DND-41 (cell line): ENCODE measurements at regions not wholly inside any gene's neighbourhood (a gene's known extent, or its start where the extent isn't known, plus 50 kb on each side); places are given as distances from the start of the nearest gene placed in this dataset.

Experiments used
- CTCF ChIP-seq: IDR thresholded peaks from 2 replicates; pipeline ENCODE4 v1.5.1; 2012; ENCODE audit warnings: borderline replicate concordance, low read length, moderate library complexity, mild to moderate bottlenecking; ENCODE audit not compliant: poor library complexity, severe bottlenecking; ENCODE audit errors: extremely low read depth
- EZH2 ChIP-seq: IDR thresholded peaks from 3 replicates; pipeline ENCODE4 v1.6.1; 2012; ENCODE audit warnings: borderline replicate concordance, low read depth, mild to moderate bottlenecking, moderate library complexity, low read length, inconsistent platforms; ENCODE audit not compliant: severe bottlenecking

- TF ChIP-seq CTCF: no peak
- TF ChIP-seq EZH2: no peak
These were observed 53.1 kb upstream of the ANKRD55 start for GRCh38 chr5:56286015-56286884.
